ENCODE measurements at regions not wholly inside any gene's neighbourhood (a gene's known extent, or its start where the extent isn't known, plus 50 kb on each side); places are given as distances from the start of the nearest gene placed in this dataset.

DNA sequence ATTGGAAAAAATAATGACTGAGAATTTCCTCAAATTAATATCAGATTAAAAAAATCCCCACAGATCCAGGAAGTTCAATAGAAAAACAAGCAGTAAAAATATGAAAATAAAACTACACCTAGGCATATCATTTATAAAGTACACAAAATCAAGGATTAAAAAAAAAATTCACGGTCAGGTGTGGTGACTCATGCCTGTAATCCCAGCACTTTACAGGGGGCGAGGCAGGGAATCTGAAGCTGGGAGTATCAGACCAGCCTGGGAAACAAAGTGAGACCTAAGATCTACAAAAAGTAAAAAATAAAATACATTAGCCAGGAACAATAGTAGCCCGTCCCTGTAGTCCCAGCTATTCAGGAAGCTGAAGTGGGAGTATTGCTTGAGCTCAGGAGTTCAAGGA is 778.3 kb upstream of the ALCAM start:
- no peak for DNase-seq (ENCODE audit: low read depth)
- H3K4me3 ChIP-seq (ENCODE audit: low read depth, low read length): no peak overlapping the region
- TF ChIP-seq, protein P1, sequence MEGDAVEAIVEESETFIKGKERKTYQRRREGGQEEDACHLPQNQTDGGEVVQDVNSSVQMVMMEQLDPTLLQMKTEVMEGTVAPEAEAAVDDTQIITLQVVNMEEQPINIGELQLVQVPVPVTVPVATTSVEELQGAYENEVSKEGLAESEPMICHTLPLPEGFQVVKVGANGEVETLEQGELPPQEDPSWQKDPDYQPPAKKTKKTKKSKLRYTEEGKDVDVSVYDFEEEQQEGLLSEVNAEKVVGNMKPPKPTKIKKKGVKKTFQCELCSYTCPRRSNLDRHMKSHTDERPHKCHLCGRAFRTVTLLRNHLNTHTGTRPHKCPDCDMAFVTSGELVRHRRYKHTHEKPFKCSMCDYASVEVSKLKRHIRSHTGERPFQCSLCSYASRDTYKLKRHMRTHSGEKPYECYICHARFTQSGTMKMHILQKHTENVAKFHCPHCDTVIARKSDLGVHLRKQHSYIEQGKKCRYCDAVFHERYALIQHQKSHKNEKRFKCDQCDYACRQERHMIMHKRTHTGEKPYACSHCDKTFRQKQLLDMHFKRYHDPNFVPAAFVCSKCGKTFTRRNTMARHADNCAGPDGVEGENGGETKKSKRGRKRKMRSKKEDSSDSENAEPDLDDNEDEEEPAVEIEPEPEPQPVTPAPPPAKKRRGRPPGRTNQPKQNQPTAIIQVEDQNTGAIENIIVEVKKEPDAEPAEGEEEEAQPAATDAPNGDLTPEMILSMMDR (conservative IDR thresholded peaks at IDR 0.05; ENCODE audit: low read depth, low read length): no peak

DNA sequence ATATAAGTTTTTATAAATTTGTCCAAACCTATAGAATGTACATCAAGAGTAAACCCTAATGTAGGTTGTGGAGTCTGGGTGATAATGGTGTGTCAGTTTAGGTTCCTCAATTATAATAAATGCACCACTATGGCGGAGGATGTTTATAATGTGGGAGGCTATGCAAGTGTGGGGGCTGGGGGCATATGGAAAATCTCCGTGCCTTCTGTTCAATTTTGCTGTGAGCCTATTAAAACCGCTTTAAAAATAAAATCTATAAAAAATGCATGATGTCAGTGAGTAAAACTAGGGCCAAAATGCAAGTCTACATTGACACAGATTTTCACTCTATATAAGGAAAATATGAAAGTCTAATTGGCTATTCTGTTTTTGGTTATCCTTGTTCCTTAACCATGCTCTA is 774.9 kb upstream of the ALCAM start:
- TF ChIP-seq, protein P1 (conservative IDR thresholded peaks at IDR 0.05; ENCODE audit: low read depth, low read length): no peak
- no peak overlapping the region for H3K4me3 ChIP-seq (ENCODE audit: low read depth, low read length)
- no peak for DNase-seq (ENCODE audit: low read depth)

DNA sequence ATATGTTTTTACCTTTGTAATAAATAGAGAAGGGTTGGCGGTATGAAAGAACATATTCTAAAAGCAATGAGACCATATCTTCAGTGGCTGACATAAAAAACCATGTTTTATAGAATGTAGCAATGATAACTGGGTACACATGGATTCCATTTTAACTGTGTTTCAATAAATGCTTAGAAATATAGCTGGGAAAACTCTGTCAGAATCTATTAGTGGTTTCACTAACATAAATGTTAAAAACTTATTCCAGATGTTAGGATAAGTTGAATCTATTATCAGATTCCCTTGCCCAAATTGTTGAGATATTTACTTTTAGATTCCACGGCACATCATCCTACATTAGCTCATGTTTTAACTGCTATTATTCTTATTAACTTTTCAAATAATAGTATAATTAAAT is 772.2 kb upstream of the ALCAM start:
- TF ChIP-seq, protein P1 (conservative IDR thresholded peaks at IDR 0.05; ENCODE audit: low read depth, low read length): no peak
- H3K4me3 ChIP-seq (ENCODE audit: low read depth, low read length): no peak overlapping the region
- no peak for DNase-seq (ENCODE audit: low read depth)

DNA sequence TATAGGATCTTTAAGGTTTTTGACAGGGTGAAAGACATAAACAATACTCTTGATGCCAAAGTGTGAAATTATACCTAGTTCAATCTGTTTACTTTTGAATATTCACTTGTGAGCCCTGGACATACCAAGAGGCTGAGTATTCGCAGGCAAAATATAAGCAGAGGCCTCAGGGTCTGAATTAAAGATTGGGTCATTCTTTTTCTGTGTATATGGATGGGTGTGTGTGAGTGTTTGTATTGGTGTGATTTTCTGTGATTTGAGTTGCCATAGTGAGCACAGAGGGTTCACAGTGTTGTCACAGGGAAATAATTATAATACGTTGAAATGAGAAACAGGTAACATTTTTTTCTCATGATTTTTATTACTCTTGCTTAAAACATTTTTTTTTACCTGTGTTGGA is 770.7 kb upstream of the ALCAM start:
- H3K4me3 ChIP-seq (ENCODE audit: low read depth, low read length): no peak overlapping the region
- DNase-seq (ENCODE audit: low read depth): no peak
- TF ChIP-seq, protein P1 (conservative IDR thresholded peaks at IDR 0.05; ENCODE audit: low read depth, low read length): no peak

DNA sequence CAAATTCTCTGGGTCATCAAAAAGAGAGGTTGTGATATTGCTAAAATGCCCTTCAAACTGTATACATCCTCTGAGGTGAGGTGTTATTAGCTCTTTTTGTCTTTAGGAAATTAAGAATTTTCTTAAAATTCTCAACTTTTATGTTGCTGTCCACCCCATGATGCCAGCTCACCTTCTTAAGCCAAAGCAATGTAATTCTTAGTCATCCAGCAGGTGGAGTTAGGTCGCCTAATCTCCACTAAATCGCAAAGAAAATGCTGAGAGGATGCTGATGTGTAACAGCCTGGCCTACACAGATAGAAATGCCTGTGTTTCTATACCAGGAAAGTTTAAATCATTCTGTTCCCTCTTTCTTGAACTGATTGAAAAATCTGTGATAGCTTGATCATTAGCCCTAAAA is 770.2 kb upstream of the ALCAM start:
- no peak overlapping the region for H3K4me3 ChIP-seq (ENCODE audit: low read depth, low read length)
- TF ChIP-seq, protein P1 (conservative IDR thresholded peaks at IDR 0.05; ENCODE audit: low read depth, low read length): peak; percentile 76
- peak; percentile 87 for DNase-seq (ENCODE audit: low read depth)

DNA sequence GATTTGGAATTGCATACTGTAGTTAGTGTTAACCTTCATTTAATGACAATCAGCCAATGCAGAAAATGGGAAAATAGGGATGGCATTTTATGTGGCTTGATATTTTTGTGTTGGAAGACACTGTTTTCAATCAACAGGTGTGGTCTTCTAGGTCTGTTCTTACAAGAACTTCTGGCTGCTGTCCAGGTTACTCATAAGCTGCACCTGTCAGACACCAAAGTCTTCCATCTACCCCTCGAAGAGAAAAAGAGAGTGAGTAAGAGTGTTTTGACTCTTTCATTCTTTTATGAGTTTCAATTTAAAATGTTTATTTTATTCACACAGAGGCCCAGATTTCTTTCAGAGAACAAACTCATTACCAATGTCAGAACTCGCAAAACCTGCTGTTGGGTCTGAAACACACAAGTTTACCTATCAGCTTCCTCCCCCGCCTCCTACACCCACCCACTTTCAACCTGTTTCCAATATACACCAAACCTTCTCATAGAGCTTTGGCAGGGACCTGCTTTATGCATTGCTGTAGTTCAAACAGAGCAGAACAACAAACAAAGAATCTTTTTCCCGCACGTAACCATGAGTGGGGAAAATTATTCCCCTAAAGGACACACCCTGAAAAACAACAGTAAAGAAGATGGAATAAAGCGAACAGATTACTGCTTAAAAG is 767.7 kb upstream of the ALCAM start:
- no peak overlapping the region for H3K4me3 ChIP-seq (ENCODE audit: low read depth, low read length)
- DNase-seq (ENCODE audit: low read depth): no peak
- TF ChIP-seq, protein P1 (conservative IDR thresholded peaks at IDR 0.05; ENCODE audit: low read depth, low read length): no peak

DNA sequence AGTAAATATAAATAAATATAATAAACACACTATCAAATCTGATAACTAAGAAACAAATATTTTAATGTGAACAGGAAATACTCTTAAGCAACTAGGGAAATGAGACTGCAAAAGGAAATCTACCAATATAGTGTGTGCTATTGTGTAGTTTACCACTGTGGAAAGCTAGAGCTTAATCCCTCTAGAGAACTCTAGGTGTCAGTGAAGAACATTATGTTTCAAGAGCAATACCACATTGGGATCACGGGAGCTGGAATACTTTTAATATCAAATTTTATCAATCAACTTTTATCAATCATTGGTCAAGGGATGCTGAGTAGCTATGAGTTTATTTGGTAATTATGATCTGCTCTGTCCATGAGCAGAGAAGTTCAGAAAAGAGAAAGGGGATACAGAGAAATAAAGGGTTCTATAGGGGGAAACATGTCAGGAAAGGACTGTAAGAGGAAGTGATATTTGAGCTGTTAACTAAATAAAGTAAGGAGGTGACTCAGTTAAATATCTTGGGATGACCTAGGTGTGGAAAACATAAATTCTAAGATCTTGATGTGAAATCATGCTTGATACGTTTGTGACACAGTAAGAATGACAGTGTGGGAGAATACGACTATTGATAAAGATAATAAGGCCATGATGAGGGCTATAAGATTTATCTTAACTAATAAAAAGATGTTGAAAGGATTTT is 762.2 kb upstream of the ALCAM start:
- peak overlapping the region; percentile 41 for H3K4me3 ChIP-seq (ENCODE audit: low read depth, low read length)
- DNase-seq (ENCODE audit: low read depth): peak; percentile 75
- TF ChIP-seq, protein P1 (conservative IDR thresholded peaks at IDR 0.05; ENCODE audit: low read depth, low read length): peak; percentile 59
